ENCODE measurements at regions not wholly inside any gene's neighbourhood (a gene's known extent, or its start where the extent isn't known, plus 50 kb on each side); places are given as distances from the start of the nearest gene placed in this dataset.

GRCh38 chr7:3133811-3134385 lies 90.2 kb upstream of the CARD11 start:
- no peaks in the 10 kb centered on the region for H3K9me2 ChIP-seq (ENCODE audit: insufficient read depth, low read length)
- no peak for DNase-seq (ENCODE audit: low spot score)
- H3K9me3 ChIP-seq (ENCODE audit: low read length) = no peaks in the 10 kb centered on the region
- no peaks in the 10 kb centered on the region for H4K20me1 ChIP-seq (ENCODE audit: insufficient read depth, low read length)
- TF ChIP-seq CTCF (conservative IDR thresholded peaks at IDR 0.05; ENCODE audit: low read length) (no peak), EZH2phosphoT487 (IDR thresholded peaks at IDR 0.05; ENCODE audit: borderline replicate concordance, low read depth, low read length) (no peak)
- CTCF ChIA-PET (ENCODE audit: unreplicated experiment) = no interaction called here
- BruUV-seq (replicated peaks) = no TSS peak
- no peak overlapping the region for H3K4me2 ChIP-seq (ENCODE audit: low read length)
- no peak overlapping the region for H2AFZ ChIP-seq (ENCODE audit: low read length)
- intact Hi-C loops (cut with micrococcal nuclease; ENCODE audit: unreplicated experiment) = no loop called here
- no peak overlapping the region for H3K27ac ChIP-seq (ENCODE audit: low read depth, low read length, poor library complexity, severe bottlenecking)
- H3K36me3 ChIP-seq (ENCODE audit: insufficient read depth, low read length) = no peaks in the 10 kb centered on the region
- no peaks in the 10 kb centered on the region for H3K79me2 ChIP-seq (ENCODE audit: insufficient read depth, low read depth, low read length)
- H3K4me1 ChIP-seq (ENCODE audit: insufficient read depth, low read length, poor library complexity, severe bottlenecking) = no peaks in the 10 kb centered on the region
- POLR2A ChIA-PET = interaction anchor here (0.7 kb wide), 1 partner anchor 10 kb away, joined by 3 read pairs; no protein-coding TSS in a partner anchor
- no peak overlapping the region for H3K4me3 ChIP-seq (ENCODE audit: low read depth, low read length, poor library complexity, severe bottlenecking)

DNA sequence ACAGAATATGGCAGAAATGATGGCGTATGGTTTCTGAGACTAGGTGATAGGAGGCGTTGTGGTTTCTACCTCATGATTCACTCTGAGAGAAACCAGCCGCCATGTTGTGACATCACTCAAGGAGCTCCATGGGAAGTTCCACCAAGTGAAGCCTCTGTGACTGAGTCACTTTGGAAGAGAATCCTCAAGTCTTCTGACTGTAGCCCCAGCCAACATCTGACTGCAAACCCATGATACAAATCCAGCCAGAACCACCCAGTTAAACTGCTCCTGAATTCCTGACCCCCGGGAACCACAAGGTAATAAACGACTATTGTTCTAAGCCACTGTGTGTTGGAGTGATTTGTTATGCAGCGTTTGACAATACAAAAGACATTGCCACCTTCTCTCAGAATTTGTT lies 91.1 kb upstream of the CARD11 start:
- Histone ChIP-seq H3K27ac (ENCODE audit: low read depth, low read length, poor library complexity, severe bottlenecking) (no peak overlapping the region), H3K4me3 (ENCODE audit: low read depth, low read length, poor library complexity, severe bottlenecking) (no peak overlapping the region), H3K4me1 (ENCODE audit: insufficient read depth, low read length, poor library complexity, severe bottlenecking) (no peaks in the 10 kb centered on the region), H3K79me2 (ENCODE audit: insufficient read depth, low read depth, low read length) (no peaks in the 10 kb centered on the region), H4K20me1 (ENCODE audit: insufficient read depth, low read length) (no peaks in the 10 kb centered on the region), H3K9me3 (ENCODE audit: low read length) (no peaks in the 10 kb centered on the region), H3K36me3 (ENCODE audit: insufficient read depth, low read length) (no peaks in the 10 kb centered on the region), H3K4me2 (ENCODE audit: low read length) (no peak overlapping the region), H2AFZ (ENCODE audit: low read length) (no peak overlapping the region), H3K9me2 (ENCODE audit: insufficient read depth, low read length) (no peaks in the 10 kb centered on the region)
- CTCF ChIA-PET (ENCODE audit: unreplicated experiment) = no interaction called here
- DNase-seq (ENCODE audit: low spot score) = no peak
- no TSS peak for BruUV-seq (replicated peaks)
- intact Hi-C loops (cut with micrococcal nuclease; ENCODE audit: unreplicated experiment) = no loop called here
- POLR2A ChIA-PET = interaction anchor here (0.8 kb wide), 1 partner anchor 252 kb away, joined by 5 read pairs; no protein-coding TSS in a partner anchor
- TF ChIP-seq EZH2phosphoT487 (IDR thresholded peaks at IDR 0.05; ENCODE audit: borderline replicate concordance, low read depth, low read length) (no peak), CTCF (conservative IDR thresholded peaks at IDR 0.05; ENCODE audit: low read length) (no peak)

GRCh38 chr7:3135626-3136025 lies 92.0 kb upstream of the CARD11 start:
- no TSS peak for BruUV-seq (replicated peaks)
- intact Hi-C loops (cut with micrococcal nuclease; ENCODE audit: unreplicated experiment) = no loop called here
- POLR2A ChIA-PET = interaction anchor here (0.7 kb wide), 1 partner anchor 171 kb away, joined by 3 read pairs; no protein-coding TSS in a partner anchor

More at GRCh38 chr7:3135626-3136025, 92.0 kb upstream of the CARD11 start:
- TF ChIP-seq EZH2phosphoT487 (IDR thresholded peaks at IDR 0.05; ENCODE audit: borderline replicate concordance, low read depth, low read length) (no peak), CTCF (conservative IDR thresholded peaks at IDR 0.05; ENCODE audit: low read length) (no peak)
- no peaks in the 10 kb centered on the region for H4K20me1 ChIP-seq (ENCODE audit: insufficient read depth, low read length)
- CTCF ChIA-PET (ENCODE audit: unreplicated experiment) = no interaction called here
- no peaks in the 10 kb centered on the region for H3K9me2 ChIP-seq (ENCODE audit: insufficient read depth, low read length)
- no peaks in the 10 kb centered on the region for H3K9me3 ChIP-seq (ENCODE audit: low read length)
- no peaks in the 10 kb centered on the region for H3K36me3 ChIP-seq (ENCODE audit: insufficient read depth, low read length)
- DNase-seq (ENCODE audit: low spot score) = no peak
- no peak overlapping the region for H3K4me3 ChIP-seq (ENCODE audit: low read depth, low read length, poor library complexity, severe bottlenecking)
- no peaks in the 10 kb centered on the region for H3K4me1 ChIP-seq (ENCODE audit: insufficient read depth, low read length, poor library complexity, severe bottlenecking)
- H2AFZ ChIP-seq (ENCODE audit: low read length) = no peak overlapping the region
- no peaks in the 10 kb centered on the region for H3K79me2 ChIP-seq (ENCODE audit: insufficient read depth, low read depth, low read length)
- H3K4me2 ChIP-seq (ENCODE audit: low read length) = no peak overlapping the region
- H3K27ac ChIP-seq (ENCODE audit: low read depth, low read length, poor library complexity, severe bottlenecking) = no peak overlapping the region
